B cell (primary cell): ENCODE measurements at regions not wholly inside any gene's neighbourhood (a gene's known extent, or its start where the extent isn't known, plus 50 kb on each side); places are given as distances from the start of the nearest gene placed in this dataset.

ENCODE experiments used
- ATAC-seq: fragments of 200-7000 bp; cut with Tn5 transposase; one replicate; pipeline ENCODE4 v1.10.0; 2021; ENCODE audit warnings: low read depth, mild to moderate bottlenecking, moderate number of reproducible peaks, moderate library complexity
- CTCF ChIA-PET: fragments of 350-600 bp; sonication (Branson Sonifier 250); formaldehyde crosslinking; loops from one replicate; lab custom pipeline; 2021; ENCODE audit warnings: antibody characterized with exemption, inconsistent platforms; lab: Charles Lee
- POLR2A ChIA-PET: fragments of 350-600 bp; sonication (Branson Sonifier 250); formaldehyde crosslinking; loops from one replicate; lab custom pipeline; 2021; ENCODE audit warnings: antibody characterized with exemption; lab: Charles Lee
- DNase-seq: peaks from one replicate; pipeline ENCODE4 v3.0.0; 2013
- H2AFZ ChIP-seq: 2 replicates; pipeline ENCODE4 v1.6.1; 2012; ENCODE audit warnings: mild to moderate bottlenecking, low read depth, low read length; ENCODE audit not compliant: insufficient read depth, poor library complexity, severe bottlenecking
- H3K27ac ChIP-seq, 2 donors: 1 replicate in 1 of 2; 2 replicates in 1 of 2; pipeline ENCODE4 v1.5.1; 2012 to 2013; ENCODE audit warnings: low read length in 2 of 2, mild to moderate bottlenecking in 2 of 2, moderate library complexity in 1 of 2
- H3K27me3 ChIP-seq, 4 experiments: fragments of 200-600 bp in 1 of 4; sonication (generic) in 1 of 4; replicated peaks in 1 of 4; 1 replicate in 2 of 4; 2 replicates in 2 of 4; pipeline versions ENCODE4 v1.6.1 to v1.7.0; 2013 to 2016; ENCODE audit warnings: low read length in 3 of 4, mild to moderate bottlenecking in 2 of 4, mixed read lengths in 1 of 4, moderate library complexity in 1 of 4; ENCODE audit not compliant: insufficient read depth in 4 of 4, control insufficient read depth in 3 of 4; ENCODE audit errors: control extremely low read depth in 1 of 4
- H3K36me3 ChIP-seq, 2 experiments: replicated peaks in 1 of 2; 1 replicate in 1 of 2; 2 replicates in 1 of 2; pipeline versions ENCODE4 v1.6.1 to v1.7.1; 2013; ENCODE audit warnings: low read length in 1 of 2; ENCODE audit not compliant: insufficient read depth in 2 of 2, control insufficient read depth in 1 of 2; ENCODE audit errors: control extremely low read depth in 1 of 2, extremely low read depth in 1 of 2
- H3K4me1 ChIP-seq, 2 donors: fragments of 200-600 bp in 1 of 2; sonication (generic) in 1 of 2; 1 replicate in 1 of 2; 2 replicates in 1 of 2; pipeline versions ENCODE4 v1.5.1 to v1.6.1; 2013 to 2017; ENCODE audit warnings: low read length in 2 of 2; ENCODE audit not compliant: control insufficient read depth in 2 of 2, insufficient read depth in 2 of 2
- H3K4me2 ChIP-seq: replicated peaks from 2 replicates; pipeline ENCODE3; 2012; ENCODE audit warnings: mild to moderate bottlenecking, low read depth, low read length; ENCODE audit not compliant: poor library complexity, severe bottlenecking
- H3K4me3 ChIP-seq, 5 experiments: fragments of 200-600 bp in 1 of 5; sonication (generic) in 1 of 5; 1 replicate in 3 of 5; 2 replicates in 2 of 5; pipeline versions ENCODE4 v1.5.1 to v1.7.0; 2011 to 2016; ENCODE audit warnings: low read length in 4 of 5, mild to moderate bottlenecking in 4 of 5, low read depth in 2 of 5, control low read depth in 1 of 5, moderate library complexity in 1 of 5; ENCODE audit not compliant: insufficient read depth in 1 of 5; ENCODE audit errors: control extremely low read depth in 1 of 5, extremely low read depth in 1 of 5
- H3K79me2 ChIP-seq: fragments of 200-600 bp; sonication (generic); one replicate; pipeline ENCODE4 v1.6.0; 2016; ENCODE audit warnings: low read length; ENCODE audit not compliant: control insufficient read depth, insufficient read depth
- H3K9ac ChIP-seq: fragments of 200-600 bp; sonication (generic); 2 replicates; pipeline ENCODE4 v1.6.1; 2017; ENCODE audit warnings: mild to moderate bottlenecking, low read length, moderate library complexity
- H3K9me3 ChIP-seq, 3 donors: one replicate each; pipeline versions ENCODE4 v1.6.1 to v1.7.1; 2013; ENCODE audit warnings: low read length in 2 of 3; ENCODE audit not compliant: control insufficient read depth in 2 of 3, insufficient read depth in 1 of 3; ENCODE audit errors: control extremely low read depth in 1 of 3
- H4K20me1 ChIP-seq: 2 replicates; pipeline ENCODE4 v1.6.0; 2012; ENCODE audit warnings: mild to moderate bottlenecking, low read length; ENCODE audit not compliant: insufficient read depth, control insufficient read depth, poor library complexity, severe bottlenecking
- H3K27ac Mint-ChIP-seq: one replicate; pipeline ENCODE4 v1.8.0; 2021; ENCODE audit warnings: mixed read lengths
- H3K27me3 Mint-ChIP-seq: one replicate; pipeline ENCODE4 v1.8.0; 2021; ENCODE audit warnings: mixed read lengths
- H3K4me1 Mint-ChIP-seq: one replicate; pipeline ENCODE4 v1.8.0; 2021; ENCODE audit warnings: mixed read lengths
- H3K4me3 Mint-ChIP-seq: one replicate; pipeline ENCODE4 v1.8.0; 2021; ENCODE audit warnings: mixed read lengths
- H3K9me3 Mint-ChIP-seq: one replicate; pipeline ENCODE4 v1.8.0; 2022; ENCODE audit warnings: mixed read lengths; ENCODE audit not compliant: insufficient read depth
- EZH2 ChIP-seq: IDR thresholded peaks from 2 replicates; pipeline ENCODE4 v1.6.1; 2012; ENCODE audit warnings: borderline replicate concordance, low read depth, mild to moderate bottlenecking, moderate library complexity, low read length; ENCODE audit not compliant: insufficient read depth, poor library complexity, severe bottlenecking
- WGBS: methylation state at CpG from one replicate; pipeline ENCODE4 v1.1.5; 2013; ENCODE audit warnings: missing lambda C conversion rate; ENCODE audit not compliant: insufficient coverage; 5-methylcytosine and 5-hydroxymethylcytosine counted together
- intact Hi-C: fragments of 100-400 bp; cut with micrococcal nuclease; formaldehyde crosslinking; loops from one replicate; pipeline ENCODE4 v1.10.0; 2022
- TF ChIP-seq, protein P1 (sequence below): fragments of 200-600 bp; IDR thresholded peaks from one replicate; pipeline ENCODE4 v1.8.0; 2022; ENCODE audit warnings: antibody characterized with exemption, mild to moderate bottlenecking

DNA sequence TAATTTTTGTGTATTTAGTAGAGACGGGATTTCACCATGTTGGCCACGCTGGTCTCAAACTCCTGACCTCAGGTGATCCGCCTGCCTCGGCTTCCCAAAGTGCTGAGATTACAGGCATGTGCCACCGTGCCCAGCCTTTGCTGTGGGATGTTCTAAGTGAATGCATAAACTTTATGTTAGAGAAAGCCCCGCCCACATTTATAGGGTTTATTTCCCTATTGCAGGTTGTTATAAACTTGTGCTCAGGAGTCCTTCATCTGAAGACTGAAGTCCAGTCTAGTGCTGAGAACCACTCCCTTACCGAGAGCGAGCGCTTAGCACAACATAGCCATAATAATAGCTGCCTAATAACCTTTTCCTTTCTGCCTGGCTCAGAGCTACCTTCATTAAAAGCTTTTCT is 75.4 kb upstream of the ZNF217 start:
- H3K27ac ChIP-seq: no peak overlapping the region
- POLR2A ChIA-PET: interaction anchor here (0.6 kb wide), 1 partner anchor 62 kb away, joined by 3 read pairs; no protein-coding TSS in a partner anchor
- Mint-ChIP-seq H3K4me3 (no peak overlapping the region), H3K4me1 (peaks cover 3% of the 10 kb centered on the region), H3K27me3 (no peaks in the 10 kb centered on the region), H3K27ac (no peak overlapping the region), H3K9me3 (no peaks in the 10 kb centered on the region)
- no peak overlapping the region for H3K4me3 ChIP-seq
- no peak overlapping the region for H2AFZ ChIP-seq
- DNase-seq: no peak
- TF ChIP-seq EZH2: no peak
- TF ChIP-seq, protein P1, sequence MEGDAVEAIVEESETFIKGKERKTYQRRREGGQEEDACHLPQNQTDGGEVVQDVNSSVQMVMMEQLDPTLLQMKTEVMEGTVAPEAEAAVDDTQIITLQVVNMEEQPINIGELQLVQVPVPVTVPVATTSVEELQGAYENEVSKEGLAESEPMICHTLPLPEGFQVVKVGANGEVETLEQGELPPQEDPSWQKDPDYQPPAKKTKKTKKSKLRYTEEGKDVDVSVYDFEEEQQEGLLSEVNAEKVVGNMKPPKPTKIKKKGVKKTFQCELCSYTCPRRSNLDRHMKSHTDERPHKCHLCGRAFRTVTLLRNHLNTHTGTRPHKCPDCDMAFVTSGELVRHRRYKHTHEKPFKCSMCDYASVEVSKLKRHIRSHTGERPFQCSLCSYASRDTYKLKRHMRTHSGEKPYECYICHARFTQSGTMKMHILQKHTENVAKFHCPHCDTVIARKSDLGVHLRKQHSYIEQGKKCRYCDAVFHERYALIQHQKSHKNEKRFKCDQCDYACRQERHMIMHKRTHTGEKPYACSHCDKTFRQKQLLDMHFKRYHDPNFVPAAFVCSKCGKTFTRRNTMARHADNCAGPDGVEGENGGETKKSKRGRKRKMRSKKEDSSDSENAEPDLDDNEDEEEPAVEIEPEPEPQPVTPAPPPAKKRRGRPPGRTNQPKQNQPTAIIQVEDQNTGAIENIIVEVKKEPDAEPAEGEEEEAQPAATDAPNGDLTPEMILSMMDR: no peak
- ATAC-seq: no peak
- no peak overlapping the region for H3K4me2 ChIP-seq
- no peaks in the 10 kb centered on the region for H3K36me3 ChIP-seq
- CTCF ChIA-PET: interaction anchor here (0.5 kb wide), 1 partner anchor 74 kb away, joined by 3 read pairs; no protein-coding TSS in a partner anchor
- H3K27me3 ChIP-seq: no peaks in the 10 kb centered on the region
- H3K4me1 ChIP-seq: peaks cover 0 to 2% of the 10 kb centered on the region in 2 donors
- intact Hi-C loops: no loop called here
- H4K20me1 ChIP-seq: no peaks in the 10 kb centered on the region
- 84% methylated on average over 5 of the region's 9 CpGs for WGBS
- no peaks in the 10 kb centered on the region for H3K9me3 ChIP-seq
- H3K9ac ChIP-seq: no peak overlapping the region
- H3K79me2 ChIP-seq: no peaks in the 10 kb centered on the region

DNA sequence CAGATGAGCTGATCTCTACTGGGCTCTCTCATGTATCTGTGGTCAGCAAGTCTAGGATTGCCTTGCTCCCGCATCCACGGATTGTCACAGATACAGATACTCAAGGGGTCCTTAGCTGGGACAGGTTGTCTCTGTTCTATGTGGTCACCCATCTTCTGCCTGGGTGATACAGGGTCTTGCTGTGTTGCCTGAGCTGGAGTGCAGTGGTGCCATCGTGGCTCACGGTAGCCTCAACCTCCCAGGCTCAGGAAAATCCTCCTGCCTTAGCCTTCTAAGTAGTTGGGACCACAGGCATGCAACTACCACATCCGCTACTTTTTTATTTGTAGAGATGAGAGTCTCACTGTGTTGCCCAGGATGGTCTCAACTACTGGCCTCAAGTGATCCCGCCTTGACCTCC is 72.5 kb upstream of the ZNF217 start:
- Histone ChIP-seq H3K79me2 (no peaks in the 10 kb centered on the region), H2AFZ (no peak overlapping the region), H3K4me2 (no peak overlapping the region), H3K9me3 (peaks cover 0 to 7% (median 0%) of the 10 kb centered on the region in 3 donors), H3K4me3 (no peak overlapping the region), H4K20me1 (no peaks in the 10 kb centered on the region), H3K27me3 (no peaks in the 10 kb centered on the region), H3K36me3 (no peaks in the 10 kb centered on the region), H3K9ac (no peak overlapping the region), H3K27ac (no peak overlapping the region), H3K4me1 (peaks cover 5 to 9% of the 10 kb centered on the region in 2 donors)
- TF ChIP-seq, protein P1: no peak
- TF ChIP-seq EZH2: no peak
- DNase-seq (no peak), ATAC-seq (no peak)
- no peaks in the 10 kb centered on the region for H3K27me3 Mint-ChIP-seq
- H3K27ac Mint-ChIP-seq: no peak overlapping the region
- POLR2A ChIA-PET: no interaction called here
- CTCF ChIA-PET: interaction anchor here (0.9 kb wide), 1 partner anchor 91 kb away, joined by 6 read pairs; no protein-coding TSS in a partner anchor
- 94% methylated on average over 4 of the region's 6 CpGs for WGBS
- H3K4me1 Mint-ChIP-seq: peaks cover 14% of the 10 kb centered on the region
- intact Hi-C loops: no loop called here
- H3K9me3 Mint-ChIP-seq: no peaks in the 10 kb centered on the region
- H3K4me3 Mint-ChIP-seq: no peak overlapping the region
